ENCODE measurements at regions not wholly inside any gene's neighbourhood (a gene's known extent, or its start where the extent isn't known, plus 50 kb on each side); places are given as distances from the start of the nearest gene placed in this dataset.
"Not testable (repeated sequence)": the region's sequence is repeated elsewhere in the genome, so short reads cannot be mapped to it uniquely, and the experiment has no call there.

DNA sequence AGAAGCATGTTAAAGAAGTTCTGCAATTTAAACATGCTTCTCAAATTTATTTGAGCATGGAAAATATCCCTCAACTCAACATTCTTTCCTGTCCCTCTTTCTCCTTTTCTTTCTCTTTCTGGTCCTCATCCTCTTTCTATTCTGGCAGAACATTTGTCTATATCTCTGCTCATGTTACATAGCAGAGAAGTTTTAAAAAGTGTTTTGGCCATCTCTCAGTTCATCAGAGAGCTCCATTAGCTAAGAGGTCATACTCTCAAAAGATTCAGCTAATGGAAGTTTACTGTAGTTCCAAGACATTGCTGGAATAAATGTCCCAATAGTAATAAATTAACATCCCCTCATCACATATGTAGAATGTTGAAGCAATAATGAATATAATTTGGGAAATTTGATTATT is 53.5 kb downstream of the XCL2 start:
- no peak overlapping the region for H3K9ac ChIP-seq
- H3K4me2 ChIP-seq = no peak overlapping the region
- no peak overlapping the region for H3K4me3 ChIP-seq
- peaks cover 14% of the 10 kb centered on the region for H3K4me1 ChIP-seq
- TF ChIP-seq Cebpa-rat (IDR thresholded peaks at IDR 0.05) = no peak
- no peaks in the 10 kb centered on the region for H3K27me3 ChIP-seq
- no peak overlapping the region for H3K27ac ChIP-seq
- H4K20me1 ChIP-seq = no peaks in the 10 kb centered on the region
- H3K36me3 ChIP-seq = no peaks in the 10 kb centered on the region
- peaks cover 7% of the 10 kb centered on the region; the same call in 1 of the 2 replicates for H3K9me3 ChIP-seq

DNA sequence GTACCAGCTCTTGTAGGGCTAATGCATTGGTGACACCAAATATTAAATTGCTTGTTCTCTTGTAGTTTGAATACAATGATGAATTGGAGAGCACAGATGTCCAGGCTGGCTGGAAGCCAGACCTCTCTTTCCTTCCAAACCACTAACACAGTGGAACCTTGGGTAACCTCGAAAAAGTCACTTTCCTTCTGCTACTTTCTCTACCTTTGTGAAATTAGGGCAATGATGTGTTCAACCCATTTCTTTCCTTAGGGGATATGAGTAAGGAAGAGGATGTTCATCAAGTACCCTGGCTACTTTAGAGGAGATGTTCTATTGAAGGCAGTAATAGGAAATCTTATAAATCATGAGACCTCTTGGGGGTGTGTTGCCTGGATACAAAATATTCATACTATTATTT is 55.7 kb downstream of the XCL2 start:
- peaks cover 7% of the 10 kb centered on the region; the same call in 1 of the 2 replicates for H3K9me3 ChIP-seq
- peak overlapping the region; percentile 25 for H3K4me2 ChIP-seq
- no peak for TF ChIP-seq Cebpa-rat (IDR thresholded peaks at IDR 0.05)
- H4K20me1 ChIP-seq = no peaks in the 10 kb centered on the region
- H3K9ac ChIP-seq = no peak overlapping the region
- peaks cover 22% of the 10 kb centered on the region for H3K4me1 ChIP-seq
- no peaks in the 10 kb centered on the region for H3K36me3 ChIP-seq
- no peak overlapping the region for H3K4me3 ChIP-seq
- H3K27me3 ChIP-seq = no peaks in the 10 kb centered on the region
- no peak overlapping the region for H3K27ac ChIP-seq

DNA sequence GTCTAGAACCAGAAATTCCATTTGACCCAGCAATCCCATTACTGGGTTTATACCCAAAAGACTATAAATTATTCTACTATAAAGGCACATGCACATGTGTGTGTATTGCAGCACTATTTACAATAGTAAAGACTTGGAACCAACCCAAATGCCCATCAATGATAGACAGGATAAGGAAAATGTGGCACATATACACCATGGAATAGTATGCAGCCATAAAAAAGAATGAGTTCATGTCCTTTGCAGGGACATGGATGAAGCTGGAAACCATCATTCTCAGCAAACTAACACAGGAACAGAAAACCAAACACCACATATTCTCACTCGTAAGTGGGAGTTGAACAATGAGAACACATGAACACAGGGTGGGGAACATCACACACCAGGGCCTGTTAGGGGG is 57.0 kb downstream of the XCL2 start:
- H4K20me1 ChIP-seq, H3K9me3 ChIP-seq, H3K27ac ChIP-seq, H3K9ac ChIP-seq, H3K36me3 ChIP-seq, H3K4me2 ChIP-seq, H3K27me3 ChIP-seq, H3K4me3 ChIP-seq: not testable (repeated sequence)
- H3K4me1 ChIP-seq = peaks cover 22% of the 10 kb centered on the region

DNA sequence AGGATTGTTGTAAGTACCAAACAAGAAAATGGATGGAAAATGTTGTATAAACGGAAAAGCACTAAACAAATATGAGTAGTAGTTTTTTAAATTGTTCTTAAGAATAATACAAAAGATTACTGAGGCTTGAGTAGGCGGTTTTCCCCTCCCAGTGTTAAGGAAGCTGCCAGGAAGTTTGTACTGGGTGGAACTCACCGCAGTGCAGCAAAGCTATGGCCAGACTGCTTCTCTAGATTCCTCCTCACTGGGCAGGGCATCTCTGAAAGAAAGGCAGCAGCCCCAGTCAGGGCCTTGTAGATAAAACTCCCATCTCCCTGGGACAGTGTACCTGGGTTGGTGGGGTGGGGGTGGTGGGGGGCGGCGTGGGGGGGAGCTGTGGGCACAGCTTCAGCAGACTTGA is 58.7 kb downstream of the XCL2 start:
- no peak overlapping the region for H3K27ac ChIP-seq
- no peak for TF ChIP-seq Cebpa-rat (IDR thresholded peaks at IDR 0.05)
- peaks cover 7% of the 10 kb centered on the region; the same call in 1 of the 2 replicates for H3K9me3 ChIP-seq
- peak overlapping the region; percentile 68 for H3K4me2 ChIP-seq
- peaks cover 22% of the 10 kb centered on the region for H3K4me1 ChIP-seq
- H3K27me3 ChIP-seq = no peaks in the 10 kb centered on the region
- H3K36me3 ChIP-seq = no peaks in the 10 kb centered on the region
- H4K20me1 ChIP-seq = no peaks in the 10 kb centered on the region
- no peak overlapping the region; the same call in 1 of the 2 replicates for H3K9ac ChIP-seq
- no peak overlapping the region for H3K4me3 ChIP-seq

DNA sequence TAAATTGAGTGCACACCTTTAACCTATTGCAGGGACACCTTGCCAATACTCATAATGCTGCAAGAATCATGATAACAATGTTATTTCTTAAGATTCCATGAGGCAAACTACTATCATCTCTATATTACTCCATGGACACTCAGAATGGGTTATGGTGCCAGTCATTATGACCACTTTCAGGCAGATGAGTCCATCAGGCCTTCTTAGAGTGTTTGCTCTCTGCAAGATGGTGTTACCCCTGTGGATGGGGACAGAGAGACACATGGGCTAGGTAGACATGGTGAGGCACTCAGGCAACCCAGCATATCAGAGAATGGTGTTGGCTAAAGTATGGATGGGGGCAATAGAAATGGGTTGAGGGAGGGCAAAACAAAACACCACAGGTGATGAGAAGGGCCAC is 59.7 kb downstream of the XCL2 start:
- no peak overlapping the region for H3K4me3 ChIP-seq
- no peak overlapping the region for H3K9ac ChIP-seq
- no peaks in the 10 kb centered on the region for H3K36me3 ChIP-seq
- no peaks in the 10 kb centered on the region for H3K27me3 ChIP-seq
- peaks cover 7% of the 10 kb centered on the region; the same call in 1 of the 2 replicates for H3K9me3 ChIP-seq
- no peak for TF ChIP-seq Cebpa-rat (IDR thresholded peaks at IDR 0.05)
- peaks cover 22% of the 10 kb centered on the region for H3K4me1 ChIP-seq
- H3K4me2 ChIP-seq = no peak overlapping the region
- H4K20me1 ChIP-seq = no peaks in the 10 kb centered on the region
- no peak overlapping the region for H3K27ac ChIP-seq

DNA sequence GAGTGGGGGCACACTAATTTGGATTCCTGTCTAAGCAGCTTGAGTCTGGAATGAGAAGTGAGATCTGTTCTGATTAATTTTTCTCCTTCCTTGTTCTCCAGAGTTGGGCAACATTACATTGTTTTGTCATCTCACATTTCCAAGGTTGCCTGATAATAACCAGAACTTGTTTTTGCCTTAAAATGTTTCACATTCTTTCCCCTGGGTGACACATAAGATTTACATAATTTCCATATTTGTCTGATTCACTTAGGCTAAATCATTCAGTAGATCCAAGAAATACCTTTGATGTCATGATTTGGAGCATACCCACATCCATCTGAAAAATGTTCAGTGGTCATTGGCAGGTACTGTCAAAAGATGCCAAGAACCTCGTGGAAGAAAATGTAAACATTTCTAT is 60.3 kb downstream of the XCL2 start:
- no peak overlapping the region for H3K4me2 ChIP-seq
- no peak overlapping the region for H3K27ac ChIP-seq
- no peak overlapping the region for H3K9ac ChIP-seq
- peaks cover 7% of the 10 kb centered on the region; the same call in 1 of the 2 replicates for H3K9me3 ChIP-seq
- TF ChIP-seq Cebpa-rat (IDR thresholded peaks at IDR 0.05) = no peak
- no peak overlapping the region for H3K4me3 ChIP-seq
- no peaks in the 10 kb centered on the region for H3K36me3 ChIP-seq
- peaks cover 22% of the 10 kb centered on the region for H3K4me1 ChIP-seq
- H4K20me1 ChIP-seq = no peaks in the 10 kb centered on the region
- no peaks in the 10 kb centered on the region for H3K27me3 ChIP-seq

DNA sequence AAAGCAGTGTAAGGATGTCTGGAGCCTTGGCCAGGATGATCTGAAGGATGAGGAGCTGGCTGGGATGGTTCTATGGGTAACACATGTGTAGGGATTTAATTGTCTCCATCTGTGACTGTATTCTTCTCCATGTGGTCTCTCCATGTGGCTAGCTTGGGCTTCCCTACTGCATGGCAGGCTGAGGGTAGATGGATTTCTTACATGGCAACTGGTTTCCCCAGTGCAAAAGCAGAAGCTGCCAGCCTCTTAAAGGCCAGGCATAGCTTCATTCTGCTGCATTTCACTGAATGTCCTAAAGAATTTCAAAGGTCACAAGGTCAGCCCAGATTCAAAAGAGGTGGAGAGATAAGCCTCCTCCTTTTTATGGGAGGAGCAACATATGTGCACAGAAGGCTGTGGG is 61.7 kb downstream of the XCL2 start:
- Histone ChIP-seq H3K27me3 (no peaks in the 10 kb centered on the region), H3K4me1 (peaks cover 14% of the 10 kb centered on the region), H4K20me1 (no peaks in the 10 kb centered on the region), H3K36me3 (no peaks in the 10 kb centered on the region), H3K4me3 (no peak overlapping the region), H3K9me3 (peaks cover 7% of the 10 kb centered on the region; the same call in 1 of the 2 replicates), H3K4me2 (no peak overlapping the region), H3K9ac (no peak overlapping the region), H3K27ac (no peak overlapping the region)
- TF ChIP-seq Cebpa-rat (IDR thresholded peaks at IDR 0.05) = no peak

DNA sequence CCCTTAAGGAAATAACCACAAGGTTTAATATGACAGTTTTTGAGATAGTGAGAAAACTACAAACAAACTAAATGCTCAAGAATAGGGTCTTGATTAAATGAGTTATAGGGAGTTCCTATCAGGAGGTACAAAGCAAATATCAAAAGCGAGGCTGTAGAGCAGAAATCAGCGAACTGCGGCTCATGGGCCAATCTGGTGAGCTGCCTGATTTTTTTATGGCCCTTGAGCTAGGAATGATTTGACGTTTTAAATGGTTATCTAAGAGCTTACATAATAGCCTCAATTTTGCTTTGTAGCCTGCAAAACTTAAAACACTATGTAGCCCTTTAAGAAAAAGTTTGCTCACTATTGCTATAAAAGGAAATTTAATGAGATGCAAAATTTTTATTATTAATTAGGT is 62.2 kb downstream of the XCL2 start:
- no peak overlapping the region for H3K9ac ChIP-seq
- H3K27me3 ChIP-seq = no peaks in the 10 kb centered on the region
- no peak overlapping the region for H3K4me2 ChIP-seq
- H3K4me3 ChIP-seq = no peak overlapping the region
- peaks cover 3% of the 10 kb centered on the region; the same call in 1 of the 2 replicates for H3K9me3 ChIP-seq
- no peaks in the 10 kb centered on the region for H3K36me3 ChIP-seq
- no peaks in the 10 kb centered on the region for H4K20me1 ChIP-seq
- no peak for TF ChIP-seq Cebpa-rat (IDR thresholded peaks at IDR 0.05)
- H3K4me1 ChIP-seq = peaks cover 14% of the 10 kb centered on the region
- H3K27ac ChIP-seq = no peak overlapping the region

DNA sequence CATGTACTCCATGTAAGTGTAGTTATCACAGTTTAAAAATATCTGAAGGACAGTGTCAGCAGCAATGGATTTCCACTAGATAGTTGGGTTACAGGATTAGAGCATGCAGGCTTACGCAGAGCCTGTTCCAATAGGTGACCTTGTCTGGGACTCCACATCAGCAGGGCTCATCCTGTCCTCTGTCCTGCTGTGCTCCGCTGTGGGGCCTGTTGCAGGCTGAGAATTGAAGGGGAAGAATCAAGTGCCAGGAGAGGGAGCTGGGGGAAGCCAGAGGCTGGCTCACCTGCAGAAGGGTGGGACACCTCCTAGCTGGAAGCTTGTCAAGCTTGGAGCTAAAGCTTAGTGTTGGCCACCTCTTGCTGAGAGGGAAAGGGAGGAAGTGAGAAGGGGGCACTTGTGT is 62.8 kb downstream of the XCL2 start:
- Histone ChIP-seq H3K4me2 (no peak overlapping the region), H3K36me3 (no peaks in the 10 kb centered on the region)

DNA sequence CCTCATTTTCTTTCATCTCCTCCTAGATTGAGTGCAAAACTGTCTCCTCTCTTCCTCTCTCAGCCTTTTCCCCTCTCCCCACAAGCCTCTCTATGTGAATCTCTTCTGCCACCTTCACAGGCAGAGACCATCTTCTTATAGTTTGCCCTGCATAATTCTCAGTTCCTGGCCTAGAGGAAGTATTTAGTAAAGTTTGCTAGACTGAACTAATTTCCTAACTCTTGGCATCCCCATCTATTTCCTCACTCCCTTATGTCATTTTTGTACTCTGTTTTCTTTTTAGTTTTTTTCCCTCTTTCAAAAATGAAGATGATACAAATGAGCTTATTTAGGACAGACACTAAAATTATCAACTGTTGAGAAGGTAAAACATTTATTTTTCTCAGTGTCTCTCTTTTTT is 66.0 kb downstream of the XCL2 start:
- no peaks in the 10 kb centered on the region for H4K20me1 ChIP-seq
- H3K27ac ChIP-seq = no peak overlapping the region
- H3K36me3 ChIP-seq = no peaks in the 10 kb centered on the region
- H3K4me3 ChIP-seq = no peak overlapping the region
- no peaks in the 10 kb centered on the region for H3K27me3 ChIP-seq
- no peak overlapping the region for H3K9ac ChIP-seq
- TF ChIP-seq Cebpa-rat (IDR thresholded peaks at IDR 0.05) = no peak
- H3K4me1 ChIP-seq = no peaks in the 10 kb centered on the region
- H3K9me3 ChIP-seq = peaks cover 15% of the 10 kb centered on the region
- no peak overlapping the region for H3K4me2 ChIP-seq

More for the DNA sequence above, 62.8 kb downstream of the XCL2 start:
- Histone ChIP-seq H3K4me3 (no peak overlapping the region), H3K9ac (no peak overlapping the region), H3K9me3 (no peaks in the 10 kb centered on the region), H3K27me3 (no peaks in the 10 kb centered on the region), H3K4me1 (peaks cover 14% of the 10 kb centered on the region), H3K27ac (no peak overlapping the region), H4K20me1 (no peaks in the 10 kb centered on the region)
- no peak for TF ChIP-seq Cebpa-rat (IDR thresholded peaks at IDR 0.05)

All from BLaER1 (cell line).